GM20431 (cell line): ENCODE measurements at regions not wholly inside any gene's neighbourhood (a gene's known extent, or its start where the extent isn't known, plus 50 kb on each side); places are given as distances from the start of the nearest gene placed in this dataset.

ENCODE experiments used
- in situ Hi-C: fragments of 300-500 bp; cut with MseI, MboI; formaldehyde crosslinking; loops from one replicate; pipeline ENCODE4 v1.15.0; 2020; ENCODE audit warnings: low sequenced_read_pairs; ENCODE audit not compliant: unreplicated experiment

DNA sequence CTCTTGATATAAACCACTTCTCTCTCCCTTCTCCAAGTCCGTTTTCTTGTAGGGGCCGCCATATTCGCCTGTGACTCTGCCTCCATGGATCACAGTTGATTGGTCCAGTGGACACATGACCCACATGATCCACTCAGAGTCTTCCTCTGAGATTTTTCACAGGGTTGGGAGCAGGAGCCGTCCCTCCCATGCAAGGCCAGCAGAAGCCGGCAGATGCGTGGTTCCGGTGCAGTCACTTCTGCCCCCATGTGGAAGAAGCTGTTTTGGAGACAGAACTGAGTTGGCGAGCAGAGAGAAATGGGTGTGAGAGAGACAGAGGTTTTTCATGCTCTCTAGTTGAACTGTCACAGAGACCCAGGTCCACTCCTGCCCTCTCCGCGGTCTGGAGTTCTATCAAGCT lies 83.3 kb downstream of the C16orf95 start:
- in situ Hi-C loops, result no loop called here

DNA sequence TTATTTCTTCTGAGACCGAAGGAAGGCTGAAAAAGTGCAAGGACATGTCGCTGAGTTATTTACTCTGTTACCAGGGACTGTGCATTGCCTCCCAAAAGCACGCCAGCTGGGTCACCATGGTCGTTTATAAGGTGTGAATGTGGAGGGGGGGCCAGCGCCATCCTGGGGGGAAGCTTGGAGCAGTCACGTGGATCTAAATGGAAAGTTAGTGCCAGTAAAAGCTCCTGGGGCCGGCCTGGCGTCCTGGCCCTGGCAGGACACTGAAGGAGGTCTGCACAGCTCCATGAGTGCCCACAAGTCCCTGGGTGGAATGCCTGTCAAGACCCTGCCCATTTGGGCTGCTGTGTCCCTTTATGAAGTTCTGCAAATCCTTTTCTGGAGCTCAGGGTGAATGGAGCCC lies 82.6 kb downstream of the C16orf95 start:
- in situ Hi-C loops, result no loop called here

DNA sequence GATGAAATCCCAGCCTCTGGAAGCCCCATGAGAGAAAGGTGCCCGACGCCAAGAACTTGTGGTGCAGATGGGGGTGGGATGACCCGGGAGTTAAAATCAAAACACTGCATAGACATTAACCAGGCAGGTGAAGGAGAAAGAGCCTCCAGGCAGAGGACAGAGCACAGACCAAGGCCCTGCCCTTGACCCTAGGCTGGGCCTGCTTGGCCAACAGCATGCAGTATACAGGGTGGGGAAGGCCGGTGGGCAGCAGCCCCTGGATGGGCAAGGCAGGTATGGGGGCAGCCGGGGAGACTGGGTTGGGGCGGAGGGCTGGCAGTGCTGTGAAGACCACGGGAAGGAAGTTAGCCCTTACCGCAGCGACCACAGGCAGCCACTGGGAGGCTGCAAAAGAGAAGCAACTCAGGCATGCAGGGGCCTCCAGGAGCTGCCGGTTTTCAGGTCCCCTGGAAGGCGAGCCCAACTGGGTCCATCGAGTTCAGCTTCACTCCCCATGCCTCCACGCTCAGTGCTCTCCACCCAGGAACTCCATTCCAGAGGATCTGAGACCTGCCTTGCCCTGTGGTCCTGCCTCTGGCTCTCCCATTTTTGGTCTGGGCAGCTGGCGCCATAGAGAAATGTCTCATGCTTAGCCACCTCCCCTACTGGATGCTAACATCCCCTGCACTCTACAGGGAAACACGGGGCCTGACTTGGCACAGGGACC lies 81.2 kb downstream of the C16orf95 start:
- in situ Hi-C loops, result no loop called here

DNA sequence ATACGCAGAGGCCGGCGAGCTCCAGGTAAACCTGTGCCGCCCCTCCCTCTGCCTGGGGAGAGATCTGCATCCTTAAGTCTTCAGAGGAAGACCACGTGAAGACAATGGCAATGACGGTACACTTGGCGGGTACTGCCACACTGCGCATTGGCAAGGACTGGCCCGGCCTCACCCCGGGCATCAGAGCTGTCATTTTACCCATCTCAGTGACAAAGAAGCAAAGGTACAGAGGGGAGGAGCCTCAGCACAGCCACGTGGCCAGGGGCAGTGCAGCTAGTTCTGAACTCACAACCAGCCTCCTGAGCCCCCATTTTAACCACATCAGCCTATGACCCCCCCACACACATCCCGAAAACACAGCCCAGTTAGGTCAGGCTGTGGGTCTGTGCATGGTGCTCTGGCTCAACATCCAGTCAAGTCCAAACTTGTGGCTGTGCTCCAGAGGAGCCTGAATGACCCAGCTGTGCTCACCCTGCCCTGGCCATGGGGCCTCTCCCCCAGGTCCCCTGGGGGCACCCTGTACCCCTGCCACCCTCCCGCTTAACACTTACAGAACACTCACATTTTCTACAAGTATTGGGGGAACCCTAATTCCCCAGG lies 80.6 kb downstream of the C16orf95 start:
- in situ Hi-C loops, result no loop called here

DNA sequence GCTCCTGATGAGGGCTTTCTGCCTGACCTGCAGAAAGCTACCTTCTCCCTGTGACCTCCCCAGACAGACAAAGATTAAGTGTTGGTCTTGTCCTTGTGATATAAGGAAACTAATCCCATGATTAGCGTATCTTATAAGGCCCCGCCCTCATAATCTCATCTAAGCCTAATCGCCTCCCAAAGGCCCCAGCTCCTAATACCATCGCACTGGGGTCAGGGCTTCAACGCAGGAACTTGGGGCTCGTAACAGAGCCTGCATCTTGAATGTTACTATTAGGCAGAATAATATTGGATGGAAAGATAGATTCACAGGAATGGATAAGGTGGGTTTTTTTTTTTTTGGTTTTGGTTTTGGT lies 78.9 kb downstream of the C16orf95 start:
- in situ Hi-C loops, result no loop called here

DNA sequence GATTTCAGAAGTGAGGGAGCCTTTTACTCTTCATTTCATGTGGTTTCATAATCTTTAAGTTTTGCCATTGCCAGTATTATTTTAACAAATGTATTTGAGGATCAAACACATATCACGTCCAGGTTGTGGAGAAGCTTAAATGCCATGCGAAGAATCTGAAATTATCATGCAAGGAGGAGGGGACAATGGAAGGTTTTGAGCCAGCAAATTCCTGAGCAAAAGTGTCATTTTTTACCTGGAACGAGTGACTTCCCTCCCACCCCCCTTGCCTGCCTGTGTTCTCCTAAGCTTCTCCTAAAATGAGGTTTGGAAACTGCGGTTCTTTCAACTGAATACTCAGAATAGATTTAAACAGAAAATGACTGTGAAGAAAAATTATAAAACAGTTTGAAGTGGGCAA lies 77.6 kb downstream of the C16orf95 start:
- in situ Hi-C loops, result no loop called here

DNA sequence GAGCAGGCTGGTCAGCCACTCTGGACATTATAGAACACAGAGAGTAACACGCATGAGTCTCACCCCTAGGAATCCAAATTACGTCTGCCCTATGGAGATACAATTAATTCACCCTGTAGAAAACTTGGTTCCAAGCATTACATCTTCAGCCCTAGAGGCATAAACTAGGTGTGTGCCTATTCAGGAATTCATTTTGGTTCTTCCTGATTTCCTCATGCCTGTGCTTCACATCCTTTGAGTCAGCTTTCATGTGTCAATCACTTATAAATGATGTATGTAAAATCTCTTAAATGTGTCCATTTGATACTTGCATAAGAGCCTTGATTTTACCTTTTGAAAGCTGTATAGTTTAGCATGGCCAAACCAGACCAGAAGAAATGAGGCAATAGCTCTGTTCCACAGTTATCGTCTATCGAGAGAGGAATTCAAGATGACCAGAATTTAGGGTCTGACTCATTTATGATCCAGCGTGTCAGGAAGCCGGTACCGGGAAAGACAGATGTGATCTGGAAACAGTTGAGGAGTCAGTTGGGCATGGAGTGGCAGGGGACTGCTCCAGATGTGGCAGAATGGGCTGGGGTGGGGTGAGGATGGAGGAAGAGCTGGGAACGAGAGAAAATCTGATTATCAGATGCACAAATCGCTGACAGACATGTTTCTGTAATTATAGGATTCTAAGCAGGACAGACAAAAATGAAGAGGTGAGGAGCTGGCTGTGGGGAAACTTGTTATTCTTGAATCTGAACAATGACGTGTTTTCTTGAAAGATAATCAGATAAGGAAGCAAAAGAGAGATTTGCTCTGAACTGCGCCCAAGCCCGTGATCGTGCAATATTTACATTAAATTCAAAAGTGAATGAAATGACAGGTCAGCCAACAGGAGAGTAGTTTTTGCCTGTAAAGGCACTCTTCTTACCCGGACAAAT lies 76.7 kb downstream of the C16orf95 start:
- in situ Hi-C loops, result no loop called here

DNA sequence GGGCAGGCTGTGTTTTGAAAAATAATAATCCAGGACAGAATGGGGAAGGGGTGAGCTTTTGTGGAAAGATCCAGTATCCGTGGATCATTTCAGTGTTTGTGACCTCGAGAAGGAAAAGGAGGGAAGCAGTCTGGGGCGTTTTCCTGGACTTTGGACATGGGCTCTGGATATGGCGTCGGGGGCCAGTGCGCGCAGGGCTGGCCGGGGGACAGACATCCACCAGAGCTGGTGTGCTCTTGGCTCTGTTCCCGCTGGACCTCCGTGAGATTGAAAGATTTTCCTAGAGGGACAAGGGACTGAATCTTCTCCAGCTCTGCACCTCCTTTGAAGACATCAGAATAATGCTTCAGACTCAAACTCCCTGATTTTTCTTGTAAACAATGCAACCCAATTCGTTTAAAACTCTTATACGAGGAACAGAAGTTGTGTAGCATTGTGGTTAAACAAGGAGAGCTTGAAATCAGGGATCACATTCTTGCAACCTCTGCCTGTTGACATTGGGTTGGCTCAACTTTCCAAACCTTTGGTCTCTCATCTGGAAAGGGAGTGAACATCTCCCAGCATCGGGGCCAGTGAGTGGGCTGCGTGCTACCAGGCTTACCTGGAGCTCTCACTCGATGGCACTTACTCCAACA lies 75.9 kb downstream of the C16orf95 start:
- in situ Hi-C loops, result no loop called here

DNA sequence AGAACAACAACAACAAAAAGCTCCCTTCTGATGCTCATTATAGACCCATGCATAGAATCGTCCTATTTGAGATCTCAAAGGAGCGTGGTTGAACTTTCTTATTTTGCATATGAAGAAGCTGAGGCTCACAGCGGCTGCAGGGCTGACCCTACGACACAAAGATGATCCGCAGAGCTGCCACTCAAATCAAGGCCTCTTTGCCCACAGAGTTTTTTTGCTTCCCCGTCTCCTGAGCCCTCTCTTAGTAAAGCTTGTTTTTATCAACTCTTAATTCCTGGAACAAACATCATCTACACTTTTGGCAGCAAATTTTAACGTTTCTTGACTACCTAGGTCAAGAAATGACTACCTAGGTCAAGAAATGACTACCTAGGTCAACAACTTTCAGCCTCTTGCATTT lies 73.7 kb downstream of the C16orf95 start:
- in situ Hi-C loops, result no loop called here

DNA sequence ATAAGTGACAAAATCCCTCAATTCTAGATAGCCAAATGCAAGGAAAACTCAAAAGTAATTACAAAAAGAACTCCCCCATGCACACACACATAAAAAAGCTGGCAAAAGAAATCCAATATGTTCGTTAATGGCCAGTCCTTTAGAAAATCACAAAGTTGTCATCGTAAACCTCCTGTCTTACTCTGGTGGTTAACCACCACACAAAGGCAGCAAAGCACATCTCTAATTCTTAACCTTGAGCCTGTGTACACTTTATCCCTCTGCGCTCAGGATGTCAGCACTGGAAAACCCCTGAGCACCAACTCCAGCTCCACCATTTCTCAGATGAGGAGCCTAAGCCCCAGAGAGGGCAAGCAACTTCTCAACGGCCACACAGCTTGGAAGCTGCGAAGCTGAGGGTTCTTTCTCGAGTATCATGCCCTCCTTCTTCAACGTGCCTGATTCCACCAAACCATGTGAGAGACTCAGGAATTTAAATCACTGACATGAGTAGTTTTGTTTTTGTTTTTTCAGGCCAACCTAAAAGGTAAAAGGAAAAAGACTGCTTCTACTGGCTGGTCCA lies 72.5 kb downstream of the C16orf95 start:
- in situ Hi-C loops, result no loop called here

DNA sequence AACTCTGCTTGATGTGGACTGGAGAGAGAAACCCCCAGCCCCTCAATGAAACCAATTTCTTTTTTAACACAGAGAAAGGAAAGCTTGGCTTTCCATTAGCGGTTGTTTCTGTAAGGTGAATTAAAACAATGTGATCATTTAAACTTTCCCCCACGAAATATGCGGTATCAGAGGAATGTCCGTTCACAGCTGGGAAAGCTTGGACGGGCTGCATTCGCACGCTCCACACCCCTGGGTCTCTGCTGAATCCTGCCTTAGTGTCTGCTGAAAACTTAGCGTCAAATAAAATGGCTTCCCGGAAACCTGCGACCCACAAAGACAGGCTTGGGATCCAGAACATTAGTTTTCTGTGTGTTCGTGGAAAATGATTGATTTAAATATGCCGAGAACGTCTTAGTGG lies 71.7 kb downstream of the C16orf95 start:
- in situ Hi-C loops, result no loop called here

DNA sequence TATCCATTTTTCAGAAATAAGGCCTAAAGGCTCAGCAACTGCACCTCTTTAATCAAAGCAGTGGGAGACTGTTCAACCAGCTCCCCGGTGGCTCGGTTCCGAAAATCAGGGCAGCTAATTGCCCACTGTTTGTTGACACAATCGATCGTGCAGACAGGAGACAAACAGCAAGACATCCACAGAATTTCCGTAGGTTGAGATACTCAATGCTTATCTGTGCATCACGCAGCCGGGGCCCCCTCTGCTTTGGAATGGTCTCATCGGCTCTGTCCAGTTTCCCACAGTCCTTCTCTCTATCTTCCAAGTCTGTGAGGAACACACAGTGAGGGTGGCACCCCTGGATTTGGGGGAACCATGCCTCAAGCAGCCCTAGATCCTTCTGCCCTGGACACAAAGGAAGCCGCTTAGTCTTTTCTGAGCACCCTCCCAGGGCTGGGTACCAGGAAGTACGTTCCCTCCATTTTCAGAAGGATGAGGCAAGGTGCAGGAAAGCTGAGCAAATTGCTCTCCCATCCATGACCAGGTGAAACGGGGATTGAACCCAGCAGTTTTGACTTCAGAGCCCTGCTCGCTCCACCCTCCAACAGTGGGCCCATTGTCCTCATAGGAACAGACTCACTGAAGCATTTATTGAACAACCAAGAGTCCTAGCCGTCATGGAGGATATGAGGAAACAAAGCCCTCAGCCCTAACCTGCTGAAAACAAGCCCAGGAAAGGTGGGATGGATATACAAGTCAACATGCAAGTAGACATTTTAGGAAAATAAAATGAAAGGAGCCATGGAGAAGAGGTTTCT lies 70.7 kb downstream of the C16orf95 start:
- in situ Hi-C loops, result no loop called here

DNA sequence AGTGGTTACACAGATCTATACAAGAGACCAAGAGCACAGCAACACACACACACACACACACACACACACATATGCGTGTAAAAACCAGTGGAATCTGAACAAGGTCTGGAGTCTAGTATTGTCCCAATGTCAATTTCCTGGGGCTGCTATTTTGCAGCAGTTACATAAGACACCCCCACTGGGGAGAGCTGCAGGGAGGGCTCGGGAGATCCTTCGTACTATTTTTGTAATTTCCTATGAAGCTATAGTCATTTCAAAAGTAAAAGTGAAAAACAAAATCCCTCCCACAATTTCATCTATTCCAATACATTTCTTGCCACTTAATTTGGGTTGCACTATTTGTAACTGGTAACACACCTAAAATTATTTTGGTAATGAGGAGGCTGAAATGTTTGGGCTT lies 68.5 kb downstream of the C16orf95 start:
- in situ Hi-C loops, result no loop called here

DNA sequence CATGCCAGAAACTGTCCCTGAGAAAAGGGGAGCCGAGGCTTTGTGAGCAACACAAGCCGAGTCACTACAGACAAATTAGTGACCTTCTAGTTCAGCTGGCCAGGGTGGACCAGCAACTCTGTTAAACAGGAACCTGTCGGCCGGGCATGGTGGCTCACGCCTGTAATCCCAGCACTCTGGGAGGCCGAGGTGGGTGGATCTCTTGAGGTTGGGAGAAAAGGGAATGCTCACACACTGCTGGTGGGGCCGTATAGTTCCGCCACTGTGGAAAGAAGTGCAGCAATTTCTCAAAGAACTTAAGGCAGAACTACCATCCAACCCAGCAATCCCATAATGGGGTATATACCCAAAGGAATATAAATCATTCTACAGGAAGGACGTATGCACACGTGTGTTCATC lies 67.8 kb downstream of the C16orf95 start:
- in situ Hi-C loops, result no loop called here

DNA sequence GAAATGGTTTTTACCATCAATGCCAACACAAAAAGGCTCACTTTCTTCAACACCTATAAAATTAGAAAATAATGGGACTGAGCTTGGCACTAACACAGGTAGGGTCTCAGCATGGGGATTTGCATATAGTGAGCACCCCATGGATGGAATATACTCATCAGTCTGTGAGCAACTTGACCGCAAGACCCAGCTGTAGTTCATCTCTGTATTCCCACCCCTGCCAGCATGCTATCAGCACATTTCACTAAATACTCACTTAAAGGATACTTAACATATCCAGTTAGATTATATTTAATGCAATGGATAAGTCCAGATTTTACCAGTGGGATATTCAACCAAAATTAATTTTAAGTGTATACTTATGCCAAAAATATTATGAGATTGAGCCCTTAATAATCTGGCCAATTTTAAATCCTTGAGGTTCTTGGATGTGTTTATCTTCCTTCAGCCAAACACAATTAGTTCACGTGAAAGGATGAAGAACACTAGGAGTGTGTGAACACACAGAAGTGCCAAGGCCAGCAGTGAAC lies 66.7 kb downstream of the C16orf95 start:
- in situ Hi-C loops, result no loop called here

DNA sequence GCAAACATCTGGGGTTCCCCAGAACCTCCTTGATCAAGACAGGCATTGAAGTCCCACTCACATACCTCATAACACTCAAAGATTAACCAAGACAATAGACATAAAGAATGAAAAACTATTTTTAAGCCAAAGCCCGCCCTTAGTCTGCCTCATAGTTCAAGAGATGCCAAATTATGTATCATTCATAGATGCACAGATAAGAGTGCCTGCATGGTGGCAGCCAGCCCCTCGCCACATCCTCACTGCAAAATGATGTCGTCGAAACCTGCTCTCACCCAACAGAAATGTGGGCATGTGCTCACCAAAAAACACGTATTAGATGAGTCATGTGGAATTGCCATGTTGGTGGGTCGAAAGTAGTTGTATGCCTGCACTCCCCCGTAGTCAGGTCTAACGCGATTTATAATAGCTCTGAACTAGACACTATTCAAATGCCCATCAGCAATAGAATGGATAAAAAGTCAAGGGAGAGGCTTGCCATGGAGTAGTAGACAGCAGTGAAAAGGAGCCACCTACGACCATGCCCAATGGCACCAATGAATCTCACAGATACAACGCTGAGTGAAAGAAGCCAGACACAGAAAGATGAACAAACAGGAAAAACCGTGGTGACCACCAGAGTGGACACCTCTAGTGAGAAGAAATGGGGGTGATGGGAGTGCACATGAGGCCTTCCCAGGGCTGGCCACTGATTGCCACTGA lies 64.8 kb downstream of the C16orf95 start:
- in situ Hi-C loops, result no loop called here
